T follicular helper cell (primary cell): ENCODE measurements at regions not wholly inside any gene's neighbourhood (a gene's known extent, or its start where the extent isn't known, plus 50 kb on each side); places are given as distances from the start of the nearest gene placed in this dataset.

Experiments used
- DNase-seq: peaks from one replicate; pipeline ENCODE4 v3.0.0-alpha.2; 2020; ENCODE audit warnings: low read depth

DNA sequence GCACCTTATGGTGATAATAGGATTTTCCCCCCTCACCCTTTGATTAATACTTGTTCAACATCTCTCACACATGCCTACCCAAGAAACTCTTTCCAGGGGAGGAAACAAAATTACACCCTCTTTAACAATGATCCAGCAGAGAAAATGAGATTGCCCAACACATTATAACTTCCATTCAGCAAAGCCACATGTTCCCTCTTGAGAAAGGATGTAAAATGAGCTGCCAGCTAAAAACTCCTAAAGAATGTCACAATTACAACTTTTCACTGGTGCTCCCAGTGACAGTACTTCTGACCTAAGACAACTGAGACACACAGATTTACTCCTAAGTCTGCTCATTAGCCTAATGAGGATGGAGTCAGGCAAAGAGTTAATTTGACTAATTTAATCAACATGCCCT is 621.4 kb downstream of the DIAPH3 start:
- no peak for DNase-seq

DNA sequence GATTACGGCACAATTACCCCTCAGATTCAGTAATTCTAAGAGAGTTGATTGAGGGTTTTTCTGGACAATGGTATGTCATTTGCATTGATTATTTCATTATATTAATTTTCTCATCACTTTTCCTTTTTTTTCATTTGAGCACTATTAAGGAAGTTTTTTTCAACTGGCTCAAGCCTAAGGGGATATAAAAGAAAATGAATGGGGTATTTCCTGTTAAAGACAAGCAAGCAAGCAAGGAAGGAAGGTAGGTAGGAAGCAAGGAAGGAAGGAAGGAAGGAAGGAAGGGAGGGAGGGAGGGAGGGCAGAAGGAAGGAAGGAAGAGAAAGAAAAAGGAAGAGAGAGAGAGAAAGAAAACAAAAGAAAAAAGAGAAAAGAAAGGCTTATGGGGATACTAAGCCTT is 620.3 kb downstream of the DIAPH3 start:
- DNase-seq = no peak

DNA sequence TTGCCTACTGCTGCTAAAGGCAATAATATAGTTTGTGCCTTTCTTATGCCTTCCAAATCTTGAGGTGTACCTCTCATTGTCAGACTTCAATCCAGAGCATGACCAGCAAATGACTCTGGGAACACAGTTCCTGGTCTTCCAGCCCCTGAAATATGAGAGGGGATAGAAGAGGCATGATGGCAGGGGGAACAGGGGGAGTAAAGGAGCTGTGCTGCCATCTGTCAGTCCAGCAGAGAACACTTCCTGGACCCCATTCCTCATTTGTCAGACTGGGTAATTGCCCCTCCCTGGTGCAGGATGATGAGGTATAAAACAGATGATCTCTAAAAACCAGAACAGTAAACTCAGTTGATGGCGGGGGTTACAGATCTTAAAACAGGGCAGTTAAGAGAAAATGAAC is 618.7 kb downstream of the DIAPH3 start:
- DNase-seq = no peak

DNA sequence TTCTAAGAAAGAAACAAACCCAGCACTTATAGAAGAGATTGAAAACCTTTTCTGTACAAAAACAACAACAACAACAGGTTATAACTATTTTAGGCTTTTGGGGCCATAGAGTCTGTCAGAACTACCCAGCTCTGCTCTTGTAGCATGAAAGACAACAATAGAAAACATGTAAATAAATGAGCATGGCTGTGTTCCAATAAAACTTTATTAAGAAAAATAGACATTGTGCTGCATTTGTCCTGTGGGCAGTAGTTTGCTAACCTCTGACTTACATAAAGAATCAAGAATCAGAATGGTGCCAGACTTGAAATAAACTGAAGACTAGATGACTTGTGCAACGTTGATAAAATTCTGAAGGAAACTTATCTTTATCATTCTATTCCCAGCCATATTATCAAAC is 617.5 kb downstream of the DIAPH3 start:
- DNase-seq = no peak

DNA sequence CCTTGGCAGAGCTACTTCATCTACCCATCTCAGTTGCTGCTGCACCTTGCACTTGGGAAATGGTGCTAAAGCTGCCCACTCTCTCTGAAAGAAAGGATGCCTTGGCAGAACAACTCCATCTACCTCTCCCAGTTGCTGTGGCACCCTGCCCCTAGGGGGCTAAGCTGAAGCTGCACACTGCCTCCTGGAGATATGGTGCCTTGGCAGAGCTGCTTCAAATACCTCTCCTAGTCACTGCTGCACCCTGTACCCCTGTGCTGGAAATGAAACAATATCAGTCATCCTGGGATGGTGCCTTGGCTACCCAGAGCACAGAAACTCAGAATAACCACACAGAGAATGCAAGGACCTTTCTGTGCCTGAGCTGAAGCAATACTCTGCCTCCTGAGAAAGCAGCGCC is 615.8 kb downstream of the DIAPH3 start:
- DNase-seq = no peak

DNA sequence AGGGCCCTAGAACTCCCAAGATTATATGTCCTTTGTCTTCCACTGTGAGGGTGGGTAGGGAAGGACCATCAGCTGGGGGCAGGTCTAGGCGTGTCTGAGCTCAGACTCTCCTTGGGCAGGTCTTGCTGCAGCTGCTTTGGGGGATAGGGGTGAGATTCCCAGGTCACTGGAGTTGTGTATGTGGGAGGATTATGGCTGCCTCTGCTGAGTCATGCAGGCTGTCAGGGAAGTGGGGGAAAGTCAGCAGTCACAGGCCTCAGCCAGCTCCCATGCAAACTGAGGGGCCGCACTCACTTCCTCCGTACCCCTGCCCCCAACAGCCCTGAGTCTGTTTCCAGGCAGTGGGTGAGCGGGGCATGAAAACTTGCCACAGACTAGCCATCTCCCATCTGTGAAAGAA is 600.8 kb downstream of the DIAPH3 start:
- no peak for DNase-seq

DNA sequence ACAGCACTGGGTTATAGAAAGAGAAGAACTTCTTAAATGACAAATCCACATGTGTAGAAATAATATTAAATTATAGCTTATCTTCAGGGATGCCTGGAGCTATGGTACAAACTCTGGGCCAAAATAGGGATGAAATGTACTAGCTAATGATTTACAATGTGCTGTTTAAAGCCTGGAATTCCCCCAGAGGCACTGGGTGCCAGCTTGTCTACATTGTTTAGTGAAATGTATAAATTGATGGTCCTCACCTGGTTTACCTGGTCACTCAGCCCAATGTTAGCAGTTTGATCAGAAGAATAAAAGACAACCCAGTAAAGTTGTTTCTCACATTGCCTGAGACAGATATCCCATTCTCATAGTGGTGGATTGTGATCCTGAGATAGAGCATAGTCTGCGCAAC is 597.2 kb downstream of the DIAPH3 start:
- DNase-seq = no peak

DNA sequence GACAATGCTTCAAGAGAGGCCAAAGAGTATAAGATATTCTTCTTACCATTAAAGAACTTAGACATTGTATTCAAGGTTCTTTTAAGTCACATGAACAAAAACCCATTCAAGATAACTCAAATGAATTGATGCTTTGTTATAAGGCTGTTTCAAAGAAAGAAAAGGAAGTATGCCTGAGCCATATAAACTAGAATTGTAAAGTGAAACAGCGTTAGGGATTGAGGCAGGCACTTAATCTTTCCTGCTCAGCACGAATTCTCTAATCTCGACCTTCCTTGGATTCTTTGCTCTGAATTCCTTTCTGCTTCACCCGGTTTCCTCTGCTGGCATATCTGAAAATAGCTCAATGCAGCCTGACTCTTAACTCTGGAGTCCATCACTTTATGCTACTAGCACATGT is 595.4 kb downstream of the DIAPH3 start:
- DNase-seq = no peak

DNA sequence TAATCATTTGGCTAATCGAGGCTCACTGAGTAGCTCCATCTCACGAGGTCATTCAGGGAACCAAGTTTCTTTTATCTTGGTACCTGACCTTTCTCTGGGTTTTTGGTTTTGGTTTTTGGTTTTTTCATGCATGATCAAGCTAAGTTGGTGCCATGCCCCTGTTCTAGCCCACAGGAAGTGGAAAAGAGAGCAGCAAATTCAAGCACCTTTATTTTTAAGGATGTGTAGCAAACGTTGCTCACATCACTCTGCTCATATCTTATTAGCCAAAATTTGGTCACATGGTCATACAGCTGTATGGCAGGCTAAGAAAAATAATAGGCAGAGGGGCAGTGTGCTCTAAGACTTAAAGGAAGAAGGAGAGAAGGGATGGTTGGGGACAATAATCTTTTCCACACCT is 593.5 kb downstream of the DIAPH3 start:
- no peak for DNase-seq

DNA sequence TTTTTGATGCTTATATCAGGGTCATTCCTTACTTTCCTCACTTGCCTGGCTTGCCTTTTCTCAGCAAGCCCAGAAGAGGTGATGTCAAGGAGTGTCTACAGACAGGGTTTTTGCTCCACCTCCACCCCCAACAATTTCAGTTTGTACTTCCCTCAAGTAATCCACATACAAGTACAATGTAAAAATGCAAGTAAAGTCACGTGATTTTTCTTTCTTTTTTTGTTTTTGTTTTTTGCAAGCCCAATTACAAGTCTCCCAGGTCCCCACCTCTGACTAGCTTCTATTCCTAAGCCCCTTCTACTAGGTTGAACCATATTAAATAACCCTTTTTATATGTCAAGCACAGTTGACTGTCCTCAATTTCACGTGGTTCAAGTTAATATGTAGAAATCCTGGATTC is 579.6 kb downstream of the DIAPH3 start:
- DNase-seq = no peak

DNA sequence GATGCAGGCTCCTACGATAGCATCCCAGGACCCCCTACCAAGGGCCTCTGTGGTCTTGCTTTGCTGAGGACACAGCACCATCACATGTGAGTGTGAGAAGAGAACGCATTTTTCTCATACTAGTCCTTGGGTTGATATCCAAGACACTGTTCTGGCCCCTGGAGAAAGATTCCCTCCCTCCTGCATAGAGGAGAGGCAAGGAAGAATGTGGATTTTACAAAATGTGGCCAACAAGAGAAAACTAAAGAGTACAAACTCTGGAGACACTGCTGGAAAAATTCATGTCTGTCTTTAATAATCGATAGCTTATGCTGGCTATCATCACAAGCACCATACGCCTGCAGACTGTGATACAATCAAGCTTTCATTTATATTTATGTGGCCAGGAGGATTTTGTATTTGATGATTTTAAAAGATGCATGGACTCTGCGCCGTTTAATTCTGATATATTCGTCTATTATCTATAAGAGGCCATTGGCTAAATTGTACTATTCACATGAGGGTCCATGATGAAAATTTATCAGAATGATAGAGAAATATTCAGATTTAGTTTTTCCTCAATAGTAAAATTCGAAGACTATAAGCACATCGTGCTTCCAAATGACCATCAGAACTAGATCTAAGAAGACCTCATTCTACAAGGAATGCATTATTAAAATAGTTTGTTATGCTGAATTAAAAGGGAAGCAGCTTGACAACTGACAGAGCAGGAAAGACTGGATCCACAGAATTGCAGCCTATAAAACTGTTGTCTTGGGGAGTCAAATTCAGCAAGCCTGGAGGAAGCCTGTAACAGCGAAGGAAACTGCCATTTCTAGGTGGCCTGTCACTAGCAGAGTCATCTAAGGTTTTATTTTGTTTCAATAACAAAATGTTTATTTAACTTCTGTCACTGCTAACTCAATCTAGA is 578.7 kb downstream of the DIAPH3 start:
- no peak for DNase-seq

DNA sequence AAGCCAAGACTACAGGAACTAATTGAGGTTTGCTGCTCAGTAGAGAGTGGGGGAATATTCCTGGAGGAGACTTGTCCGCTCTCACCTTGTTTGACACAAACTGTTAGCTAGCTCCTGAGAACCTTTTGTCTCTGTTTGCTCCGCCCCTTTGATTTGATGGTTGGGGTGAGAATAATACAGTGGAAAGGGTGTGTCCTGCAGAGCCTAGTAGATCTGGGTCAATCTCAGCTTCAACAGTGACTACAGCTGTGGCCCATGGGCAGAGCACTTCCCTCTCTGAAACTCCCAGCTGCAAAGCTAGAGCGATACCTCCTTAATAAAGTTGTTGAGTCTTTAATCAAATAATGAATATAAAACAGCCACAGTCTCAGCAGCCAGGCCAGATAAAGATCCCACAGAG is 576.7 kb downstream of the DIAPH3 start:
- DNase-seq = no peak

DNA sequence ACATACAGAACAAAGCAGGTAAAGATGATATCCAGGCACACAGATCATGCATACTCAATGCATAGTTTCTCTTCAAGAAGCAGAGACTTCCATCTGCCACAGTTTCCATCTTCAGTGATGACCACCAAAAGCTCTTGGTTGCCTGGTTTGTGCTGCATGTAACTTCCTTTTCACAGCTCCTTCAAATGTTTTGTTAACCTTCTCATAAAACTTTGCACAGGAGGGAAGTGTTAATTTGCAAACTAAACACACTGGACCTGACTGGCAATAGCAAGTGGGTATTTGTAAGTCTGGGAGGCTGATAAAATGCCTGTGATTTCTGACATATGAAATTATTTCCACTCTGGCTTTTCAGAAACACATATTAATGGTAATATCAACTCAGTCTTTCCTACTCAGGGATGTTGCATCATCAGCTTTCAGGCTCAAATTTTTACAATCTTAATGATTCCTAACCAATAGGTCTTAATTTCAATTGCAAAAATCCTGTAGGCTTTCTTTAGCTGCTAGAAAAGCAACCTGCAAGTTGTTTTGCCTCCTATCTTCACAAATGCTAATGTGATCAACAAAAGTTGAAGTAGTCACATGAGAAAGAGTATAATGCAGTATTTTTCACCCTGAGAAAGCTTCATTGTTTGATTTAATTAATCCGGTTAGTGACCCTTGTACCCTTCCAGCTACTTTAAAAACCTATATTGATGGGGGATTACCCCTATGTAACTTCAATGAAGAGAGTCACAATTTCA is 575.6 kb downstream of the DIAPH3 start:
- DNase-seq = no peak

DNA sequence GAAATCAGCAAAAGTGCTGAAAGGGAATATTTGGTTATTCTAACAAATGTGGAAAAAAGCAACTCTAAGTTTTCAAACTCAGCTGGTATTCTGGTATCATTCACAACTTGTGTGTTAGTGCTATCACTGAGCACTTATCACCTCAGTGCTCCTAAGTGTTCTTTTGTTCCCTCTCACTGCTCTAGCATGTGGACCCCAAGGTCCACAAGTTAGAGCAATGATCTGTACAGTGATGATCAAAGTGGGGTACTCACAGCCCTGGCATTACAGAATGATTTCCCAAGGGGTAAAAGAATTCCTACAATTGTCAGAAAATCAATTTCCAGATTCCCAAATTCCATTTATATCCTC is 575.0 kb downstream of the DIAPH3 start:
- no peak for DNase-seq

DNA sequence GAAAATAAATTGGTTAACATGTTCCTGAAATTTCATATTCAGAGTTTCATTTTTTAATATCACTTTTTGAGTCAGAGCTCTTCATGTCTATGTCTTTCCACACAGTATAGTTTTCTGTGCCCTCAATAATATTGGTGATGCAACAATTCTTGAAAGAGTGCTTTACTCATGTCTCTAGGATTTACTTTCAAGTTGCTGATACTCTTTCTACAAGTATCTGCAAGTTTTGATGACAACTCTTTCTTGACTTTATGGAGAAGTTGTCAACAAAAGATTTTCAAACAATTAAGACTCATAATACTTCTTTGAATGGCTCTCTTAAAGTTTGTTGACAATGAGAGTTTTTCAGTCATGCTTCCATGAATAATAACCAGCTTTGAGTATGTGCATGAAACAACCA is 561.7 kb downstream of the DIAPH3 start:
- no peak for DNase-seq

DNA sequence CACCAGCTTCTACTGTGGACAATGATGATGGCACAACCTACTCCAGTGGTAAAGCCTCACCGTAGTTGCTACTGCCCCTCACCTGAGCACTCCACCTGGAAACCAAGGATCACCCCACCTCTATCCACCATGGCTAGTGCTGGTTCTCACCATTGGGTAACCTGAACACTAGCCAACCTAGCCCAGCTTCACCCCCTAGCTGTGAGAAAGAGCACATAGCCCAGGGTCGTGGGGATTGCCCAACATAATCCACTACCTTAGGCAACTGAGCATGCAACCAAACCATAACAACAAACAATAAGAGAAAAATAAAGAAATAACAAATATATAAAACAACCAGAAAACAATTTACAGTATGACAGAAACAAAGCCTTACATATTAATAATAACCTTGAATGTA is 560.1 kb downstream of the DIAPH3 start:
- DNase-seq = no peak

DNA sequence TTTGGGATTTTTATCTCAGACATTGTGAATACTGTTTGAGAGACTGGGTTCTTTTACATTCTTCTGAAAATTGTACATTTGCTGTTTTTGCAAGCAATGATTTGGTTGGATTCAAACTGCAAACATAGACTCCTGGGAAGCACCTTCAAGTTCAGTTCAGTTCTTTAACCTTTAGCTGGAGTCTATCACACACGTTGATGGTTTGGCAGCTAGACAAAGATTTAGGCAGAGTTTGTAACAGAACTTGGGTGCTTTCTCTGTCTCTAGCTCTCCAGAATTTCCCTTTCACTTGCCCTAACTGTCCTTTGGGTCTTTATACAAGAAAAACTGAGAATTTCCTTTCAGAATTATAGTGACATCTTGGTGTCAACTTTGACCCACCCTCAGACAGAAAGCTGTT is 556.6 kb downstream of the DIAPH3 start:
- DNase-seq = no peak

DNA sequence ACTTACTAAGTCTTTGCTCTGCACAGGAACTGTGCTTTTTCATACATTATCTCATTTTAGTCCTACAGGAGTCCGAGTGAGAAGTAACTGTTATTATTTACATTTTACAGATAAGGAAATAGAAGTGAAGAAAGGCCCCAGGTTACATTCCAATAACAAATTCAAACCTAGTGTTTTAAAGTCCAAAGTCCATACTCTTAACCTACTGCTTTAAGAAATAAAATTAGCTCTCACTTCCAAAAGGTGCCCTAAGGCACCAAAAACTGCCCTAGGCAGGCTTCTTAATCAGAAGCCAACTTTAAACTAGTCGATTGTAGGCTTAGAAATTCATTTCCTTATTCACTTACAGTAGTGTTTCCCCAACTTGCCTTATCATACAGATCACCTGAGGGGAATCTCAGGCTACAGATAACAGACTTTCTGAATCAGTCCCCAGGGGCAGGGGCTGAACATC is 555.9 kb downstream of the DIAPH3 start:
- no peak for DNase-seq

DNA sequence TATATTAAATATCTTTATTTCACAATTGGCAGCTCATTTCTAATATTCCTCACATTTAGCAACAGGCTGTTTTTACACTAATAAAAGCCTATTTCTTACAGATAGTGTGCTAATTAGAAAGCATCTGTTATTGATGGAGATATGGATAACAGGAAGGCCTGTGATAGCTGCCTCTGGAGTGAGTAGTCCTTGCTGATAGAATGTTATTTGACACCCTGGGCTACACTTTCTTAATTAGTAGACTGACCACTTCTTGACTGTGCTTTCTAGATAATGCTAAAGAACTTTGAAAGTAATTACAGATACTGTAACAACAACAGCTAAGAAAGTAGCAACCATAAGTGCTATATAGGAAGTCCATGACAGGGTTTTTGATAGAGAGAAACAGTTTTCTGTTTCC is 554.3 kb downstream of the DIAPH3 start:
- no peak for DNase-seq
